HepG2 (cell line): ENCODE measurements at regions not wholly inside any gene's neighbourhood (a gene's known extent, or its start where the extent isn't known, plus 50 kb on each side); places are given as distances from the start of the nearest gene placed in this dataset.

Experiments
- ATAC-seq: fragments of 200-7000 bp; cut with Tn5 transposase; 3 replicates; pipeline ENCODE4 v1.9.1; 2020; ENCODE audit warnings: mild to moderate bottlenecking, moderate library complexity
- BruUV-seq: library from RNA; stranded (reverse); fragments of 400-500 nt; replicated peaks from 2 replicates; lab custom pipeline; 2021; lab: Mats Ljungman, UMichigan
- CTCF ChIA-PET: fragments of 300-600 bp; formaldehyde crosslinking; extraction: SDS; loops from one replicate; lab custom pipeline; 2021; ENCODE audit warnings: low total read pairs, inconsistent platforms, low intra/inter-chr PET ratio; lab: Yijun Ruan, JAX
- POLR2A ChIA-PET: fragments of 350-600 bp; sonication (Branson Sonifier 250); formaldehyde crosslinking; loops from one replicate; lab custom pipeline; 2020; ENCODE audit warnings: antibody characterized with exemption, inconsistent platforms; lab: Yijun Ruan, JAX
- DNase-seq: peaks from one replicate; pipeline ENCODE4 v3.0.0-alpha.2; 2015; ENCODE audit warnings: low spot score
- FAIRE-seq: peaks from 3 replicates; lab custom pipeline; 2011; peaks lifted over from hg19 to GRCh38; lab: Jason Lieb, UNC
- H2AFZ ChIP-seq: one replicate; pipeline ENCODE4 v1.6.1; 2011; ENCODE audit warnings: low read length, inconsistent platforms
- H3K27ac ChIP-seq: fragments of 300-600 bp; 3 replicates; pipeline ENCODE4 v1.8.0; 2011; ENCODE audit warnings: mixed run types, mild to moderate bottlenecking, mixed read lengths, low read length, inconsistent platforms; ENCODE audit not compliant: insufficient read depth; ENCODE audit errors: extremely low read length
- H3K27me3 ChIP-seq, 2 experiments: fragments of 200-600 bp in 1 of 2; 2 replicates in 1 of 2; 3 replicates in 1 of 2; pipeline versions ENCODE4 v1.6.0 to v1.8.0; 2011; ENCODE audit warnings: low read length in 2 of 2, mild to moderate bottlenecking in 2 of 2, moderate library complexity in 2 of 2, inconsistent platforms in 1 of 2; ENCODE audit not compliant: insufficient read depth in 2 of 2, control insufficient read depth in 1 of 2
- H3K36me3 ChIP-seq, 2 experiments: fragments of 200-600 bp in 1 of 2; replicated peaks in 1 of 2; 2 replicates in 1 of 2; 3 replicates in 1 of 2; pipeline versions ENCODE4 v1.5.1 to v1.8.0; 2011; ENCODE audit warnings: low read length in 2 of 2, inconsistent platforms in 1 of 2; ENCODE audit not compliant: insufficient read depth in 2 of 2, control insufficient read depth in 1 of 2
- H3K4me1 ChIP-seq: 2 replicates; pipeline ENCODE4 v1.5.1; 2012; ENCODE audit warnings: low read length, inconsistent platforms; ENCODE audit not compliant: insufficient read depth
- H3K4me2 ChIP-seq: 2 replicates; pipeline ENCODE4 v1.6.0; 2011; ENCODE audit warnings: low read depth, low read length, inconsistent platforms
- H3K4me3 ChIP-seq, 3 experiments: fragments of 200-600 bp in 1 of 3; sonication (generic), shearing (Covaris generic) in 1 of 3; replicated peaks in 1 of 3; 2 replicates each; pipeline ENCODE4 v1.5.1; 2011 to 2016; ENCODE audit warnings: low read length in 3 of 3, inconsistent platforms in 2 of 3, low read depth in 2 of 3, mild to moderate bottlenecking in 2 of 3, control low read depth in 1 of 3, mixed read lengths in 1 of 3; ENCODE audit not compliant: insufficient read depth in 1 of 3
- H3K79me2 ChIP-seq: one replicate; pipeline ENCODE4 v1.6.1; 2011; ENCODE audit warnings: low read length, inconsistent platforms; ENCODE audit not compliant: insufficient read depth
- H3K9ac ChIP-seq: 2 replicates; pipeline ENCODE4 v1.6.0; 2011; ENCODE audit warnings: mild to moderate bottlenecking, low read depth, low read length, inconsistent platforms; ENCODE audit not compliant: insufficient read depth
- H3K9me3 ChIP-seq: 2 replicates; pipeline ENCODE4 v1.5.1; 2012; ENCODE audit warnings: mild to moderate bottlenecking, low read length
- H4K20me1 ChIP-seq: 2 replicates; pipeline ENCODE4 v1.6.0; 2011; ENCODE audit warnings: inconsistent platforms, mild to moderate bottlenecking, low read length, moderate library complexity; ENCODE audit not compliant: insufficient read depth
- CBX2 ChIP-seq, 2 experiments: fragments of 200-600 bp in 1 of 2; sonication (generic); formaldehyde crosslinking in 1 of 2; IDR thresholded peaks; 2 replicates each; pipeline versions ENCODE4 v1.7.0 to v1.8.1; 2018 to 2022; ENCODE audit warnings: low read depth in 2 of 2, low read length in 1 of 2, mild to moderate bottlenecking in 1 of 2, missing genetic modification reagents in 1 of 2
- CEBPG ChIP-seq: IDR thresholded peaks from 2 replicates; pipeline ENCODE4 v1.6.1; 2016
- CHD4 ChIP-seq: fragments of 200-600 bp; sonication (generic); IDR thresholded peaks from 2 replicates; pipeline ENCODE4 v1.7.0; 2017; ENCODE audit warnings: mild to moderate bottlenecking, low read length, borderline replicate concordance
- MAFK ChIP-seq, 2 experiments: IDR thresholded peaks in 1 of 2; conservative IDR thresholded peaks in 1 of 2; 2 replicates each; pipeline ENCODE4 v1.6.1; 2011; ENCODE audit warnings: improper control_type of control experiment in 2 of 2, low read length in 2 of 2
- PITX1 ChIP-seq: sonication (generic); formaldehyde crosslinking; IDR thresholded peaks from 2 replicates; pipeline ENCODE4 v1.5.1; 2020; ENCODE audit warnings: mild to moderate bottlenecking, missing genetic modification reagents
- RFX5 ChIP-seq: IDR thresholded peaks from 2 replicates; pipeline ENCODE4 v1.6.1; 2011; ENCODE audit warnings: low read depth, low read length, improper control_type of control experiment
- TBX3 ChIP-seq: fragments of 450-650 bp; IDR thresholded peaks from 2 replicates; pipeline ENCODE4 v1.6.1; 2017; ENCODE audit warnings: antibody characterized with exemption, mild to moderate bottlenecking, inconsistent platforms, borderline replicate concordance
- ZFP36L1 ChIP-seq: sonication (generic); formaldehyde crosslinking; IDR thresholded peaks from 2 replicates; pipeline ENCODE4 v1.8.0; 2022; ENCODE audit warnings: mild to moderate bottlenecking, missing genetic modification reagents, moderate library complexity
- ZFX ChIP-seq: sonication (generic); formaldehyde crosslinking; IDR thresholded peaks from 2 replicates; pipeline ENCODE4 v1.4.0; 2020; ENCODE audit warnings: mild to moderate bottlenecking, low read depth, missing genetic modification reagents, moderate library complexity
- ZNF33B ChIP-seq: sonication (generic); formaldehyde crosslinking; IDR thresholded peaks from 2 replicates; pipeline ENCODE4 v1.5.1; 2020; ENCODE audit warnings: mild to moderate bottlenecking, missing genetic modification reagents
- ZNF674 ChIP-seq: sonication (generic); formaldehyde crosslinking; IDR thresholded peaks from 2 replicates; pipeline ENCODE4 v1.5.0; 2020; ENCODE audit warnings: low read depth, mild to moderate bottlenecking, missing genetic modification reagents
- in situ Hi-C: cut with HindIII; loops from 2 replicates; pipeline ENCODE4 v1.10.0; 2017; ENCODE audit warnings: low pct_unique_long_range_greater_than_20kb; ENCODE audit not compliant: extremely low pct_ligation_motif_present
- intact Hi-C: fragments of 100-400 bp; cut with micrococcal nuclease; formaldehyde crosslinking; loops from one replicate; pipeline ENCODE4 v1.10.0; 2022; ENCODE audit not compliant: unreplicated experiment
- TF ChIP-seq, protein P1 (sequence below): sonication (generic); formaldehyde crosslinking; IDR thresholded peaks from 2 replicates; pipeline ENCODE4 v1.4.0; 2020; ENCODE audit warnings: low read depth, missing genetic modification reagents
- TF ChIP-seq, protein P2 (sequence below): sonication (generic); formaldehyde crosslinking; IDR thresholded peaks from 2 replicates; pipeline ENCODE4 v1.8.1; 2023; ENCODE audit warnings: missing genetic modification reagents, inconsistent platforms, borderline replicate concordance
- TF ChIP-seq, protein P3 (sequence below): sonication (generic); formaldehyde crosslinking; IDR thresholded peaks from 2 replicates; pipeline ENCODE4 v1.5.1; 2020; ENCODE audit warnings: missing genetic modification reagents, mild to moderate bottlenecking, borderline replicate concordance

DNA sequence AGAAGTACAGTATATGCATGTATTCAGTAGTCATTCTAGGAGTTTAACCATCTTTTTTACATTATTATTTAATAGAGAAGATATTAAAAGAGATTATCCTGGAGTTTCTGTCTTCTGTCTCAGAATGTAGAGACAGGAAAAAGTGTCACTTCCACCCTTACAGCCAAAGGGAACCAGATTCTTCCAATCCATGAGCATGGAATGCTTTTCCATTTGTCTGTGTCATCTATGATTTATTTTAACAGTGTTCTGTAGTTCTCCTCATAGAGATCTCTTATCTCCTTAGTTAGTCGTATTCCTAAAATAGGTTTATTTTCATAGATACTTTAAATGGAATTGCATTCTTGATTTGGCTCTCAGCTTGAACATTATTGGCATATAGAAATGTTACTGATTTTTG, 959.5 kb upstream of the PIK3C3 start (continued):
- TF ChIP-seq, protein P1, sequence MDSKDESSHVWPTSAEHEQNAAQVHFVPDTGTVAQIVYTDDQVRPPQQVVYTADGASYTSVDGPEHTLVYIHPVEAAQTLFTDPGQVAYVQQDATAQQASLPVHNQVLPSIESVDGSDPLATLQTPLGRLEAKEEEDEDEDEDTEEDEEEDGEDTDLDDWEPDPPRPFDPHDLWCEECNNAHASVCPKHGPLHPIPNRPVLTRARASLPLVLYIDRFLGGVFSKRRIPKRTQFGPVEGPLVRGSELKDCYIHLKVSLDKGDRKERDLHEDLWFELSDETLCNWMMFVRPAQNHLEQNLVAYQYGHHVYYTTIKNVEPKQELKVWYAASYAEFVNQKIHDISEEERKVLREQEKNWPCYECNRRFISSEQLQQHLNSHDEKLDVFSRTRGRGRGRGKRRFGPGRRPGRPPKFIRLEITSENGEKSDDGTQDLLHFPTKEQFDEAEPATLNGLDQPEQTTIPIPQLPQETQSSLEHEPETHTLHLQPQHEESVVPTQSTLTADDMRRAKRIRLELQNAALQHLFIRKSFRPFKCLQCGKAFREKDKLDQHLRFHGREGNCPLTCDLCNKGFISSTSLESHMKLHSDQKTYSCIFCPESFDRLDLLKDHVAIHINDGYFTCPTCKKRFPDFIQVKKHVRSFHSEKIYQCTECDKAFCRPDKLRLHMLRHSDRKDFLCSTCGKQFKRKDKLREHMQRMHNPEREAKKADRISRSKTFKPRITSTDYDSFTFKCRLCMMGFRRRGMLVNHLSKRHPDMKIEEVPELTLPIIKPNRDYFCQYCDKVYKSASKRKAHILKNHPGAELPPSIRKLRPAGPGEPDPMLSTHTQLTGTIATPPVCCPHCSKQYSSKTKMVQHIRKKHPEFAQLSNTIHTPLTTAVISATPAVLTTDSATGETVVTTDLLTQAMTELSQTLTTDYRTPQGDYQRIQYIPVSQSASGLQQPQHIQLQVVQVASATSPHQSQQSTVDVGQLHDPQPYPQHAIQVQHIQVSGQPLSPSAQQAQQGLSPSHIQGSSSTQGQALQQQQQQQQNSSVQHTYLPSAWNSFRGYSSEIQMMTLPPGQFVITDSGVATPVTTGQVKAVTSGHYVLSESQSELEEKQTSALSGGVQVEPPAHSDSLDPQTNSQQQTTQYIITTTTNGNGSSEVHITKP (CRISPR knock-in tag) = no peak
- TF ChIP-seq ZNF674 = no peak
- TF ChIP-seq, protein P2, sequence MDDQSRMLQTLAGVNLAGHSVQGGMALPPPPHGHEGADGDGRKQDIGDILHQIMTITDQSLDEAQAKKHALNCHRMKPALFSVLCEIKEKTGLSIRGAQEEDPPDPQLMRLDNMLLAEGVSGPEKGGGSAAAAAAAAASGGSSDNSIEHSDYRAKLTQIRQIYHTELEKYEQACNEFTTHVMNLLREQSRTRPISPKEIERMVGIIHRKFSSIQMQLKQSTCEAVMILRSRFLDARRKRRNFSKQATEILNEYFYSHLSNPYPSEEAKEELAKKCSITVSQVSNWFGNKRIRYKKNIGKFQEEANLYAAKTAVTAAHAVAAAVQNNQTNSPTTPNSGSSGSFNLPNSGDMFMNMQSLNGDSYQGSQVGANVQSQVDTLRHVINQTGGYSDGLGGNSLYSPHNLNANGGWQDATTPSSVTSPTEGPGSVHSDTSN = no peak
- no peak for TF ChIP-seq ZFP36L1 (CRISPR knock-in tag)
- TF ChIP-seq, all 625 proteins: peak for 0

DNA sequence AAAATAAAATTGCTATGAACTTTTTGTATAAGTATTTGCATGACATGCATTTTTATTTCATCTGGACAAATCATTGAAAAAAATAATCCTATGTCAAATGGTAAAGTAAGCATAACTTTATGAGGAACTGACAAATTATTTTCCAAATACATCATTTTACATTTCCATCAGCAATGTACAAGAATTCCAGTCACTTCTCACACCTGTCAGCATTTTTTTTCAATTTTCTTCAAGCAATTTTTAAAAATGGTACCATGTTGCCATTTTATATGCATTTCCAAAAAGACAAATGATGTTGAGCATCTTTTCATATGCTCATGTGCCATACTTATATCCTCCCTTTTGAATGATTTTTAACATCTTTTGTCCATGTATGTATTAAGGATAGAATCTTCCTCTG, 961.7 kb upstream of the PIK3C3 start:
- no peaks in the 10 kb centered on the region for H4K20me1 ChIP-seq
- H3K4me1 ChIP-seq = no peaks in the 10 kb centered on the region
- FAIRE-seq (no peak), ATAC-seq (no peak), DNase-seq (no peak)
- no peak overlapping the region for H3K27ac ChIP-seq
- in situ Hi-C loops (no loop called here), intact Hi-C loops (no loop called here)
- H2AFZ ChIP-seq = no peak overlapping the region
- H3K4me2 ChIP-seq = no peak overlapping the region
- H3K4me3 ChIP-seq = no peak overlapping the region
- H3K79me2 ChIP-seq = no peaks in the 10 kb centered on the region
- CTCF ChIA-PET = no interaction called here
- no peak overlapping the region for H3K9ac ChIP-seq
- no TSS peak for BruUV-seq
- H3K9me3 ChIP-seq = no peaks in the 10 kb centered on the region
- POLR2A ChIA-PET = no interaction called here
- no peaks in the 10 kb centered on the region; a peak in 1 of 5 replicates for H3K27me3 ChIP-seq
- no peaks in the 10 kb centered on the region for H3K36me3 ChIP-seq
- TF ChIP-seq MAFK (conservative IDR thresholded peaks at IDR 0.05 in 1 of 2, IDR thresholded peaks at IDR 0.05 in 1 of 2; ENCODE audit: low read length in 2 of 2) = peak in 1 of 2 experiments; percentile 77; a peak in 3 of 4 replicates
- TF ChIP-seq ZNF33B (CRISPR knock-in tag) = no peak
- TF ChIP-seq CBX2 (IDR thresholded peaks at IDR 0.05; ENCODE audit: low read depth, low read length) = no peak
- TF ChIP-seq CBX2 (CRISPR knock-in tag; IDR thresholded peaks at IDR 0.05; ENCODE audit: low read depth) = no peak
- no peak for TF ChIP-seq RFX5
- TF ChIP-seq PITX1 (CRISPR knock-in tag) = no peak
- TF ChIP-seq, protein P3, sequence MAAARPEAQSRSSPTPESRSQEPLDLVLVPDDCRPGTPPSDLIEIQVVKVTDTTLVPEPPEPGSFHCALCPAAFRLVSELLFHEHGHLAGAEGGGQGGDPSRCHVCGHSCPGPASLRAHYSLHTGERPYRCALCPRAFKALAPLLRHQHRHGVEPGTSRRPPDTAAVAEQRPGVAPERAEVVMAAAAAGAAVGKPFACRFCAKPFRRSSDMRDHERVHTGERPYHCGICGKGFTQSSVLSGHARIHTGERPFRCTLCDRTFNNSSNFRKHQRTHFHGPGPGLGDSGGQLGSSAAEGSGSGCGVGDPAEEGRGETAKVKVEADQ (CRISPR knock-in tag) = no peak
- TF ChIP-seq CHD4 = no peak
- no peak for TF ChIP-seq TBX3
- TF ChIP-seq CEBPG (CRISPR knock-in tag) = no peak
- TF ChIP-seq ZFX = no peak
